Gastrocnemius medialis (tissue), 4 donors: ENCODE measurements at regions not wholly inside any gene's neighbourhood (a gene's known extent, or its start where the extent isn't known, plus 50 kb on each side); places are given as distances from the start of the nearest gene placed in this dataset.

Experiments used
- POLR2A ChIP-seq, 2 donors: fragments of 450-650 bp; IDR thresholded peaks; one replicate each; pipeline ENCODE4 v1.6.1; 2017; ENCODE audit warnings: antibody characterized with exemption in 2 of 2, mild to moderate bottlenecking in 2 of 2, moderate library complexity in 2 of 2
- TF ChIP-seq, protein P1 (sequence below), 5 experiments: fragments of 450-650 bp in 3 of 5; fragments of 200-600 bp in 2 of 5; sonication (generic) in 2 of 5; IDR thresholded peaks in 4 of 5; conservative IDR thresholded peaks in 1 of 5; 1 replicate in 4 of 5; 2 replicates in 1 of 5; pipeline ENCODE4 v1.5.1; 2016 to 2019; ENCODE audit warnings: antibody characterized with exemption in 5 of 5, mild to moderate bottlenecking in 3 of 5, moderate library complexity in 3 of 5

DNA sequence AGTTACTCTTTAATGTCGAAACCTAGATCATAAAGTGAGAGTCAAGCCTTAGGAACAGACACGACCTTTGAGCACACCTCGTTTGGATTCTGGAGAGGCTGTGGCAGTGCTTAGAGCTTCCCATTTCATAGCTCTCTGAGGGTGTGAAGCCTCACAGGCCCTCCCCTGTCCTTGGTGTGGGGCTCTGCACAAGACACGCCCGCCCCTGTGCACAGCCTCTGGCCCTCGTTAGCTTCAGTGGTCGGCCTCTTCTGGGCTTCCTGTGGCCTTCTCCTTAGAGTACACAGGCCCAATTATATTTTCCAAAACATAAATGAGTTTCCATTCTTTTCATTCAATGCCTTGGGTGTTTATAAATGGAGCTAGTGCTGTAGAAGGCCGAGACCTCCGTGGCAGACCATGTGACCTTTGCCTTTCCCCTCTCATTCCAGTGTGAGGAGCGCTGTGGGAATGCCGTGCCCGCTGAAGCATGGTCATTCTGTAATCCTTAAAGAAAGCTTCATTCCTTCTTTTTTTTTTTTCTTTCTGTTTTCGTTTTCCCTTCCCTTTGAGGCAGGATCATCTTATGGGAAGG lies 208.6 kb downstream of the DCDC2C start:
- TF ChIP-seq, protein P1, sequence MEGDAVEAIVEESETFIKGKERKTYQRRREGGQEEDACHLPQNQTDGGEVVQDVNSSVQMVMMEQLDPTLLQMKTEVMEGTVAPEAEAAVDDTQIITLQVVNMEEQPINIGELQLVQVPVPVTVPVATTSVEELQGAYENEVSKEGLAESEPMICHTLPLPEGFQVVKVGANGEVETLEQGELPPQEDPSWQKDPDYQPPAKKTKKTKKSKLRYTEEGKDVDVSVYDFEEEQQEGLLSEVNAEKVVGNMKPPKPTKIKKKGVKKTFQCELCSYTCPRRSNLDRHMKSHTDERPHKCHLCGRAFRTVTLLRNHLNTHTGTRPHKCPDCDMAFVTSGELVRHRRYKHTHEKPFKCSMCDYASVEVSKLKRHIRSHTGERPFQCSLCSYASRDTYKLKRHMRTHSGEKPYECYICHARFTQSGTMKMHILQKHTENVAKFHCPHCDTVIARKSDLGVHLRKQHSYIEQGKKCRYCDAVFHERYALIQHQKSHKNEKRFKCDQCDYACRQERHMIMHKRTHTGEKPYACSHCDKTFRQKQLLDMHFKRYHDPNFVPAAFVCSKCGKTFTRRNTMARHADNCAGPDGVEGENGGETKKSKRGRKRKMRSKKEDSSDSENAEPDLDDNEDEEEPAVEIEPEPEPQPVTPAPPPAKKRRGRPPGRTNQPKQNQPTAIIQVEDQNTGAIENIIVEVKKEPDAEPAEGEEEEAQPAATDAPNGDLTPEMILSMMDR (IDR thresholded peaks at IDR 0.05 in 4 of 5, conservative IDR thresholded peaks at IDR 0.05 in 1 of 5), result no peak
- no peak for TF ChIP-seq POLR2A (IDR thresholded peaks at IDR 0.05)
